B cell (primary cell): ENCODE measurements at regions not wholly inside any gene's neighbourhood (a gene's known extent, or its start where the extent isn't known, plus 50 kb on each side); places are given as distances from the start of the nearest gene placed in this dataset.

ENCODE experiments used
- ATAC-seq: fragments of 200-7000 bp; cut with Tn5 transposase; one replicate; pipeline ENCODE4 v1.10.0; 2021; ENCODE audit warnings: low read depth, mild to moderate bottlenecking, moderate number of reproducible peaks, moderate library complexity
- CTCF ChIA-PET: fragments of 350-600 bp; sonication (Branson Sonifier 250); formaldehyde crosslinking; loops from one replicate; lab custom pipeline; 2021; ENCODE audit warnings: antibody characterized with exemption, inconsistent platforms; lab: Charles Lee
- POLR2A ChIA-PET: fragments of 350-600 bp; sonication (Branson Sonifier 250); formaldehyde crosslinking; loops from one replicate; lab custom pipeline; 2021; ENCODE audit warnings: antibody characterized with exemption; lab: Charles Lee
- DNase-seq: peaks from one replicate; pipeline ENCODE4 v3.0.0; 2013
- H2AFZ ChIP-seq: 2 replicates; pipeline ENCODE4 v1.6.1; 2012; ENCODE audit warnings: mild to moderate bottlenecking, low read depth, low read length; ENCODE audit not compliant: insufficient read depth, poor library complexity, severe bottlenecking
- H3K27ac ChIP-seq, 2 donors: 1 replicate in 1 of 2; 2 replicates in 1 of 2; pipeline ENCODE4 v1.5.1; 2012 to 2013; ENCODE audit warnings: low read length in 2 of 2, mild to moderate bottlenecking in 2 of 2, moderate library complexity in 1 of 2
- H3K27me3 ChIP-seq, 4 experiments: fragments of 200-600 bp in 1 of 4; sonication (generic) in 1 of 4; replicated peaks in 1 of 4; 1 replicate in 2 of 4; 2 replicates in 2 of 4; pipeline versions ENCODE4 v1.6.1 to v1.7.0; 2013 to 2016; ENCODE audit warnings: low read length in 3 of 4, mild to moderate bottlenecking in 2 of 4, mixed read lengths in 1 of 4, moderate library complexity in 1 of 4; ENCODE audit not compliant: insufficient read depth in 4 of 4, control insufficient read depth in 3 of 4; ENCODE audit errors: control extremely low read depth in 1 of 4
- H3K36me3 ChIP-seq, 2 experiments: replicated peaks in 1 of 2; 1 replicate in 1 of 2; 2 replicates in 1 of 2; pipeline versions ENCODE4 v1.6.1 to v1.7.1; 2013; ENCODE audit warnings: low read length in 1 of 2; ENCODE audit not compliant: insufficient read depth in 2 of 2, control insufficient read depth in 1 of 2; ENCODE audit errors: control extremely low read depth in 1 of 2, extremely low read depth in 1 of 2
- H3K4me1 ChIP-seq, 2 donors: fragments of 200-600 bp in 1 of 2; sonication (generic) in 1 of 2; 1 replicate in 1 of 2; 2 replicates in 1 of 2; pipeline versions ENCODE4 v1.5.1 to v1.6.1; 2013 to 2017; ENCODE audit warnings: low read length in 2 of 2; ENCODE audit not compliant: control insufficient read depth in 2 of 2, insufficient read depth in 2 of 2
- H3K4me2 ChIP-seq: replicated peaks from 2 replicates; pipeline ENCODE3; 2012; ENCODE audit warnings: mild to moderate bottlenecking, low read depth, low read length; ENCODE audit not compliant: poor library complexity, severe bottlenecking
- H3K4me3 ChIP-seq, 5 experiments: fragments of 200-600 bp in 1 of 5; sonication (generic) in 1 of 5; 1 replicate in 3 of 5; 2 replicates in 2 of 5; pipeline versions ENCODE4 v1.5.1 to v1.7.0; 2011 to 2016; ENCODE audit warnings: low read length in 4 of 5, mild to moderate bottlenecking in 4 of 5, low read depth in 2 of 5, control low read depth in 1 of 5, moderate library complexity in 1 of 5; ENCODE audit not compliant: insufficient read depth in 1 of 5; ENCODE audit errors: control extremely low read depth in 1 of 5, extremely low read depth in 1 of 5
- H3K79me2 ChIP-seq: fragments of 200-600 bp; sonication (generic); one replicate; pipeline ENCODE4 v1.6.0; 2016; ENCODE audit warnings: low read length; ENCODE audit not compliant: control insufficient read depth, insufficient read depth
- H3K9ac ChIP-seq: fragments of 200-600 bp; sonication (generic); 2 replicates; pipeline ENCODE4 v1.6.1; 2017; ENCODE audit warnings: mild to moderate bottlenecking, low read length, moderate library complexity
- H3K9me3 ChIP-seq, 3 donors: one replicate each; pipeline versions ENCODE4 v1.6.1 to v1.7.1; 2013; ENCODE audit warnings: low read length in 2 of 3; ENCODE audit not compliant: control insufficient read depth in 2 of 3, insufficient read depth in 1 of 3; ENCODE audit errors: control extremely low read depth in 1 of 3
- H4K20me1 ChIP-seq: 2 replicates; pipeline ENCODE4 v1.6.0; 2012; ENCODE audit warnings: mild to moderate bottlenecking, low read length; ENCODE audit not compliant: insufficient read depth, control insufficient read depth, poor library complexity, severe bottlenecking
- H3K27ac Mint-ChIP-seq: one replicate; pipeline ENCODE4 v1.8.0; 2021; ENCODE audit warnings: mixed read lengths
- H3K27me3 Mint-ChIP-seq: one replicate; pipeline ENCODE4 v1.8.0; 2021; ENCODE audit warnings: mixed read lengths
- H3K4me1 Mint-ChIP-seq: one replicate; pipeline ENCODE4 v1.8.0; 2021; ENCODE audit warnings: mixed read lengths
- H3K4me3 Mint-ChIP-seq: one replicate; pipeline ENCODE4 v1.8.0; 2021; ENCODE audit warnings: mixed read lengths
- H3K9me3 Mint-ChIP-seq: one replicate; pipeline ENCODE4 v1.8.0; 2022; ENCODE audit warnings: mixed read lengths; ENCODE audit not compliant: insufficient read depth
- EZH2 ChIP-seq: IDR thresholded peaks from 2 replicates; pipeline ENCODE4 v1.6.1; 2012; ENCODE audit warnings: borderline replicate concordance, low read depth, mild to moderate bottlenecking, moderate library complexity, low read length; ENCODE audit not compliant: insufficient read depth, poor library complexity, severe bottlenecking
- WGBS: methylation state at CpG from one replicate; pipeline ENCODE4 v1.1.5; 2013; ENCODE audit warnings: missing lambda C conversion rate; ENCODE audit not compliant: insufficient coverage; 5-methylcytosine and 5-hydroxymethylcytosine counted together
- intact Hi-C: fragments of 100-400 bp; cut with micrococcal nuclease; formaldehyde crosslinking; loops from one replicate; pipeline ENCODE4 v1.10.0; 2022
- TF ChIP-seq, protein P1 (sequence below): fragments of 200-600 bp; IDR thresholded peaks from one replicate; pipeline ENCODE4 v1.8.0; 2022; ENCODE audit warnings: antibody characterized with exemption, mild to moderate bottlenecking

DNA sequence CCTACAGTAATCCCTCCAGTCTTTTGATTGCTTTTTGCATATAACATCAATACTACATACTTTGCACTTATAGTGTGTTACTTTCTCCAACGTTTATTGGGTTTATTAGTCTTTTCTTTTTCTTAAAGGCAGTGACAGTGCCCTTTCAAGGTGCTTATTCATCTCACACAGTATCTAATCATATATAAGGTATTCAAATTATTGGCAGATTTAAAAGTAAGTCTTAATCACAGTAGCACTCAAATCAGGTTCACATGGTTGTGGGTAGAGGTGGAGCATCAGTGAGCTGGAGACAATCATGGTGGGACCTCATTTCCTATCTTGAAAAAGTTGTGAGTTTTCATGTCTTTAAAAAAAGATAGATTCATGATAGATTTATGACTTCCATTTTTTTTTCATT is 706.2 kb downstream of the GALC start:
- H3K27ac Mint-ChIP-seq = no peak overlapping the region

DNA sequence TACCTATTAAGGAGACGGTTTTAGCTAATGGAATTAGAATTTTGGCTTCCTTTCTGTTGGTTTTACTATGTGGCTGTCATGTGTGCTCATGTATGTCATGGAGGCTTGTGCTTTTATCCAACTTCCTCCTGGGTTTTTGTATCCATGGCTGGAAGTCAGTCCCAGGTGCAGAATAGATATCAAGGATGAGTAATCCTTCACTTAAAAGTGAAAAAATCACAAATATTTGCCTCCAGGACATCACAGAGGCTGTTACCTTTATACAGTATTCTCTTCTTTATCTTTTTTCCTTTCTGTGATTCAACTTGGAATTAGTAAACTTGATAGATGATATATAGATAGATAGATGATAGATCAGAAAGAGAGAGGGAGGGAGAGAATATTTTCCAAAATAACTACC is 706.8 kb downstream of the GALC start:
- no peaks in the 10 kb centered on the region for H4K20me1 ChIP-seq
- Mint-ChIP-seq H3K27ac (no peak overlapping the region), H3K4me1 (no peaks in the 10 kb centered on the region), H3K4me3 (no peak overlapping the region), H3K27me3 (no peaks in the 10 kb centered on the region), H3K9me3 (peaks cover 3% of the 10 kb centered on the region)
- no peak overlapping the region for H3K9ac ChIP-seq
- H3K27ac ChIP-seq = no peak overlapping the region
- no peaks in the 10 kb centered on the region for H3K27me3 ChIP-seq
- H3K9me3 ChIP-seq = no peaks in the 10 kb centered on the region
- no peaks in the 10 kb centered on the region for H3K79me2 ChIP-seq
- DNase-seq (no peak), ATAC-seq (no peak)
- intact Hi-C loops = no loop called here
- POLR2A ChIA-PET = no interaction called here
- H3K4me2 ChIP-seq = no peak overlapping the region
- CTCF ChIA-PET = no interaction called here
- no CpG with 5 or more reads among the region's 1 CpG for WGBS
- TF ChIP-seq EZH2 = no peak
- TF ChIP-seq, protein P1, sequence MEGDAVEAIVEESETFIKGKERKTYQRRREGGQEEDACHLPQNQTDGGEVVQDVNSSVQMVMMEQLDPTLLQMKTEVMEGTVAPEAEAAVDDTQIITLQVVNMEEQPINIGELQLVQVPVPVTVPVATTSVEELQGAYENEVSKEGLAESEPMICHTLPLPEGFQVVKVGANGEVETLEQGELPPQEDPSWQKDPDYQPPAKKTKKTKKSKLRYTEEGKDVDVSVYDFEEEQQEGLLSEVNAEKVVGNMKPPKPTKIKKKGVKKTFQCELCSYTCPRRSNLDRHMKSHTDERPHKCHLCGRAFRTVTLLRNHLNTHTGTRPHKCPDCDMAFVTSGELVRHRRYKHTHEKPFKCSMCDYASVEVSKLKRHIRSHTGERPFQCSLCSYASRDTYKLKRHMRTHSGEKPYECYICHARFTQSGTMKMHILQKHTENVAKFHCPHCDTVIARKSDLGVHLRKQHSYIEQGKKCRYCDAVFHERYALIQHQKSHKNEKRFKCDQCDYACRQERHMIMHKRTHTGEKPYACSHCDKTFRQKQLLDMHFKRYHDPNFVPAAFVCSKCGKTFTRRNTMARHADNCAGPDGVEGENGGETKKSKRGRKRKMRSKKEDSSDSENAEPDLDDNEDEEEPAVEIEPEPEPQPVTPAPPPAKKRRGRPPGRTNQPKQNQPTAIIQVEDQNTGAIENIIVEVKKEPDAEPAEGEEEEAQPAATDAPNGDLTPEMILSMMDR = no peak
- no peaks in the 10 kb centered on the region for H3K4me1 ChIP-seq
- H3K36me3 ChIP-seq = no peaks in the 10 kb centered on the region
- no peak overlapping the region for H2AFZ ChIP-seq
- no peak overlapping the region for H3K4me3 ChIP-seq

More for the DNA sequence above, 706.2 kb downstream of the GALC start:
- Histone ChIP-seq H3K4me2 (no peak overlapping the region), H3K27me3 (no peaks in the 10 kb centered on the region), H4K20me1 (no peaks in the 10 kb centered on the region), H3K4me3 (no peak overlapping the region), H3K4me1 (no peaks in the 10 kb centered on the region), H3K36me3 (no peaks in the 10 kb centered on the region), H3K9me3 (no peaks in the 10 kb centered on the region), H3K79me2 (no peaks in the 10 kb centered on the region), H3K27ac (no peak overlapping the region), H3K9ac (no peak overlapping the region), H2AFZ (no peak overlapping the region)
- POLR2A ChIA-PET = no interaction called here
- peaks cover 3% of the 10 kb centered on the region for H3K9me3 Mint-ChIP-seq
- H3K27me3 Mint-ChIP-seq = no peaks in the 10 kb centered on the region
- no peak overlapping the region for H3K4me3 Mint-ChIP-seq
- no CpG with 5 or more reads among the region's 1 CpG for WGBS
- CTCF ChIA-PET = no interaction called here
- DNase-seq (no peak), ATAC-seq (no peak)
- intact Hi-C loops = no loop called here
- TF ChIP-seq, protein P1 = no peak
- no peak for TF ChIP-seq EZH2
- H3K4me1 Mint-ChIP-seq = no peaks in the 10 kb centered on the region
